Neural progenitor cell (in vitro differentiated cells): ENCODE measurements at regions not wholly inside any gene's neighbourhood (a gene's known extent, or its start where the extent isn't known, plus 50 kb on each side); places are given as distances from the start of the nearest gene placed in this dataset.

Experiments used
- EZH2 ChIP-seq: fragments of 200-600 bp; sonication (generic); IDR thresholded peaks from 2 replicates; pipeline ENCODE4 v1.6.1; 2017; ENCODE audit warnings: antibody characterized with exemption, mild to moderate bottlenecking, moderate library complexity
- EZH2phosphoT487 ChIP-seq: fragments of 200-600 bp; sonication (generic); IDR thresholded peaks from 2 replicates; pipeline ENCODE4 v1.6.1; 2017; ENCODE audit warnings: antibody characterized with exemption
- TF ChIP-seq, protein P1 (sequence below): fragments of 200-600 bp; sonication (generic); IDR thresholded peaks from 2 replicates; pipeline ENCODE4 v1.5.1; 2017; ENCODE audit warnings: antibody characterized with exemption, mild to moderate bottlenecking

- TF ChIP-seq, protein P1, sequence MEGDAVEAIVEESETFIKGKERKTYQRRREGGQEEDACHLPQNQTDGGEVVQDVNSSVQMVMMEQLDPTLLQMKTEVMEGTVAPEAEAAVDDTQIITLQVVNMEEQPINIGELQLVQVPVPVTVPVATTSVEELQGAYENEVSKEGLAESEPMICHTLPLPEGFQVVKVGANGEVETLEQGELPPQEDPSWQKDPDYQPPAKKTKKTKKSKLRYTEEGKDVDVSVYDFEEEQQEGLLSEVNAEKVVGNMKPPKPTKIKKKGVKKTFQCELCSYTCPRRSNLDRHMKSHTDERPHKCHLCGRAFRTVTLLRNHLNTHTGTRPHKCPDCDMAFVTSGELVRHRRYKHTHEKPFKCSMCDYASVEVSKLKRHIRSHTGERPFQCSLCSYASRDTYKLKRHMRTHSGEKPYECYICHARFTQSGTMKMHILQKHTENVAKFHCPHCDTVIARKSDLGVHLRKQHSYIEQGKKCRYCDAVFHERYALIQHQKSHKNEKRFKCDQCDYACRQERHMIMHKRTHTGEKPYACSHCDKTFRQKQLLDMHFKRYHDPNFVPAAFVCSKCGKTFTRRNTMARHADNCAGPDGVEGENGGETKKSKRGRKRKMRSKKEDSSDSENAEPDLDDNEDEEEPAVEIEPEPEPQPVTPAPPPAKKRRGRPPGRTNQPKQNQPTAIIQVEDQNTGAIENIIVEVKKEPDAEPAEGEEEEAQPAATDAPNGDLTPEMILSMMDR, result no peak
- no peak for TF ChIP-seq EZH2
- TF ChIP-seq EZH2phosphoT487, result no peak
These were observed 50.9 kb upstream of the RGPD4 start for GRCh38 chr2:107775791-107776190.
